Caco-2 (cell line): ENCODE measurements at regions not wholly inside any gene's neighbourhood (a gene's known extent, or its start where the extent isn't known, plus 50 kb on each side); places are given as distances from the start of the nearest gene placed in this dataset.

ENCODE experiments used
- BruUV-seq: library from RNA; stranded (reverse); fragments of 400-500 nt; replicated peaks from 2 replicates; lab custom pipeline; 2021; lab: Mats Ljungman, UMichigan
- CTCF ChIA-PET: fragments of 300-600 bp; sonication (Branson Sonifier 250); formaldehyde crosslinking; loops from one replicate; lab custom pipeline; 2022; ENCODE audit warnings: antibody characterized with exemption; lab: Charles Lee
- POLR2A ChIA-PET: fragments of 300-600 bp; sonication (Branson Sonifier 250); formaldehyde crosslinking; loops from one replicate; lab custom pipeline; 2022; ENCODE audit warnings: antibody characterized with exemption; lab: Charles Lee
- DNase-seq, 2 experiments: peaks; one replicate each; pipeline versions ENCODE4 v3.0.0 to v3.0.0-alpha.2; 2020 to 2022
- H3K27me3 ChIP-seq: replicated peaks from 2 replicates; pipeline ENCODE4 v1.6.0; 2011; ENCODE audit warnings: low read length; ENCODE audit not compliant: control insufficient read depth, insufficient read depth
- H3K36me3 ChIP-seq: 2 replicates; pipeline ENCODE4 v1.5.1; 2011; ENCODE audit warnings: low read length; ENCODE audit not compliant: control insufficient read depth, insufficient read depth
- H3K4me1 ChIP-seq: fragments of 250-450 bp; sonication (Bioruptor Pico); 2 replicates; pipeline ENCODE4 v1.5.1; 2020; ENCODE audit warnings: mild to moderate bottlenecking
- H3K4me3 ChIP-seq: 2 replicates; pipeline ENCODE4 v1.5.1; 2011; ENCODE audit warnings: low read depth, mild to moderate bottlenecking, control low read depth, low read length
- H3K9me3 ChIP-seq: fragments of 250-450 bp; sonication (Bioruptor Pico); 2 replicates; pipeline ENCODE4 v1.5.1; 2020; ENCODE audit warnings: mild to moderate bottlenecking, moderate library complexity
- H3K27ac Mint-ChIP-seq: one replicate; pipeline ENCODE4 v1.8.0; 2022; ENCODE audit warnings: mixed read lengths; ENCODE audit not compliant: unreplicated experiment
- H3K27me3 Mint-ChIP-seq: one replicate; pipeline ENCODE4 v1.8.0; 2022; ENCODE audit warnings: mixed read lengths; ENCODE audit not compliant: insufficient read depth, unreplicated experiment
- H3K36me3 Mint-ChIP-seq: one replicate; pipeline ENCODE4 v1.8.0; 2022; ENCODE audit warnings: mild to moderate bottlenecking, mixed read lengths; ENCODE audit not compliant: insufficient read depth, unreplicated experiment
- H3K4me1 Mint-ChIP-seq: one replicate; pipeline ENCODE4 v1.8.0; 2022; ENCODE audit warnings: low read depth, mixed read lengths; ENCODE audit not compliant: unreplicated experiment
- H3K4me3 Mint-ChIP-seq: one replicate; pipeline ENCODE4 v1.8.0; 2022; ENCODE audit warnings: mild to moderate bottlenecking, moderate library complexity, mixed read lengths; ENCODE audit not compliant: unreplicated experiment
- H3K9me3 Mint-ChIP-seq: one replicate; pipeline ENCODE4 v1.8.0; 2022; ENCODE audit warnings: mixed read lengths; ENCODE audit not compliant: unreplicated experiment
- intact Hi-C: fragments of 100-400 bp; cut with micrococcal nuclease; formaldehyde crosslinking; loops from one replicate; pipeline ENCODE4 v1.10.0; 2022; ENCODE audit not compliant: unreplicated experiment
- TF ChIP-seq, protein P1 (sequence below), 2 experiments: fragments of 200-600 bp in 1 of 2; IDR thresholded peaks; 1 replicate in 1 of 2; 2 replicates in 1 of 2; pipeline versions ENCODE4 v1.5.1 to v1.8.0; 2011 to 2022; ENCODE audit warnings: antibody characterized with exemption in 1 of 2, control low read depth in 1 of 2, inconsistent platforms in 1 of 2, low read depth in 1 of 2, low read length in 1 of 2, mild to moderate bottlenecking in 1 of 2, moderate library complexity in 1 of 2; ENCODE audit not compliant: insufficient read depth in 1 of 2, severe bottlenecking in 1 of 2, unreplicated experiment in 1 of 2

GRCh38 chr15:37873336-37873735 lies 61.1 kb upstream of the TMCO5A start:
- ChIA-PET CTCF (no interaction called here), POLR2A (no interaction called here)
- TF ChIP-seq, protein P1, sequence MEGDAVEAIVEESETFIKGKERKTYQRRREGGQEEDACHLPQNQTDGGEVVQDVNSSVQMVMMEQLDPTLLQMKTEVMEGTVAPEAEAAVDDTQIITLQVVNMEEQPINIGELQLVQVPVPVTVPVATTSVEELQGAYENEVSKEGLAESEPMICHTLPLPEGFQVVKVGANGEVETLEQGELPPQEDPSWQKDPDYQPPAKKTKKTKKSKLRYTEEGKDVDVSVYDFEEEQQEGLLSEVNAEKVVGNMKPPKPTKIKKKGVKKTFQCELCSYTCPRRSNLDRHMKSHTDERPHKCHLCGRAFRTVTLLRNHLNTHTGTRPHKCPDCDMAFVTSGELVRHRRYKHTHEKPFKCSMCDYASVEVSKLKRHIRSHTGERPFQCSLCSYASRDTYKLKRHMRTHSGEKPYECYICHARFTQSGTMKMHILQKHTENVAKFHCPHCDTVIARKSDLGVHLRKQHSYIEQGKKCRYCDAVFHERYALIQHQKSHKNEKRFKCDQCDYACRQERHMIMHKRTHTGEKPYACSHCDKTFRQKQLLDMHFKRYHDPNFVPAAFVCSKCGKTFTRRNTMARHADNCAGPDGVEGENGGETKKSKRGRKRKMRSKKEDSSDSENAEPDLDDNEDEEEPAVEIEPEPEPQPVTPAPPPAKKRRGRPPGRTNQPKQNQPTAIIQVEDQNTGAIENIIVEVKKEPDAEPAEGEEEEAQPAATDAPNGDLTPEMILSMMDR (IDR thresholded peaks at IDR 0.05; ENCODE audit: insufficient read depth in 1 of 2, low read depth in 1 of 2, low read length in 1 of 2, severe bottlenecking in 1 of 2, unreplicated experiment in 1 of 2): no peak
- Histone ChIP-seq H3K4me1 (no peaks in the 10 kb centered on the region), H3K36me3 (no peaks in the 10 kb centered on the region), H3K27me3 (no peaks in the 10 kb centered on the region), H3K9me3 (no peaks in the 10 kb centered on the region), H3K4me3 (no peak overlapping the region)
- no peaks in the 10 kb centered on the region for H3K4me1 Mint-ChIP-seq
- no TSS peak for BruUV-seq
- DNase-seq: no peak
- H3K4me3 Mint-ChIP-seq: no peak overlapping the region
- intact Hi-C loops: no loop called here
- H3K27me3 Mint-ChIP-seq: peaks cover 24% of the 10 kb centered on the region
- H3K9me3 Mint-ChIP-seq: no peaks in the 10 kb centered on the region
- H3K36me3 Mint-ChIP-seq: no peaks in the 10 kb centered on the region
- H3K27ac Mint-ChIP-seq: no peak overlapping the region

- no peaks in the 10 kb centered on the region for H3K27me3 ChIP-seq
- Mint-ChIP-seq H3K4me1 (no peaks in the 10 kb centered on the region), H3K9me3 (no peaks in the 10 kb centered on the region), H3K4me3 (no peak overlapping the region), H3K27me3 (peaks cover 24% of the 10 kb centered on the region), H3K27ac (no peak overlapping the region), H3K36me3 (no peaks in the 10 kb centered on the region)
- ChIA-PET CTCF (no interaction called here), POLR2A (no interaction called here)
- no peaks in the 10 kb centered on the region for H3K4me1 ChIP-seq
- no peaks in the 10 kb centered on the region for H3K9me3 ChIP-seq
- H3K4me3 ChIP-seq: no peak overlapping the region
- intact Hi-C loops: no loop called here
- TF ChIP-seq, protein P1 (IDR thresholded peaks at IDR 0.05; ENCODE audit: insufficient read depth in 1 of 2, low read depth in 1 of 2, low read length in 1 of 2, severe bottlenecking in 1 of 2, unreplicated experiment in 1 of 2): no peak
- no TSS peak for BruUV-seq
- H3K36me3 ChIP-seq: no peaks in the 10 kb centered on the region
- no peak for DNase-seq
Measured at GRCh38 chr15:37876900-37877299, 57.5 kb upstream of the TMCO5A start.

DNA sequence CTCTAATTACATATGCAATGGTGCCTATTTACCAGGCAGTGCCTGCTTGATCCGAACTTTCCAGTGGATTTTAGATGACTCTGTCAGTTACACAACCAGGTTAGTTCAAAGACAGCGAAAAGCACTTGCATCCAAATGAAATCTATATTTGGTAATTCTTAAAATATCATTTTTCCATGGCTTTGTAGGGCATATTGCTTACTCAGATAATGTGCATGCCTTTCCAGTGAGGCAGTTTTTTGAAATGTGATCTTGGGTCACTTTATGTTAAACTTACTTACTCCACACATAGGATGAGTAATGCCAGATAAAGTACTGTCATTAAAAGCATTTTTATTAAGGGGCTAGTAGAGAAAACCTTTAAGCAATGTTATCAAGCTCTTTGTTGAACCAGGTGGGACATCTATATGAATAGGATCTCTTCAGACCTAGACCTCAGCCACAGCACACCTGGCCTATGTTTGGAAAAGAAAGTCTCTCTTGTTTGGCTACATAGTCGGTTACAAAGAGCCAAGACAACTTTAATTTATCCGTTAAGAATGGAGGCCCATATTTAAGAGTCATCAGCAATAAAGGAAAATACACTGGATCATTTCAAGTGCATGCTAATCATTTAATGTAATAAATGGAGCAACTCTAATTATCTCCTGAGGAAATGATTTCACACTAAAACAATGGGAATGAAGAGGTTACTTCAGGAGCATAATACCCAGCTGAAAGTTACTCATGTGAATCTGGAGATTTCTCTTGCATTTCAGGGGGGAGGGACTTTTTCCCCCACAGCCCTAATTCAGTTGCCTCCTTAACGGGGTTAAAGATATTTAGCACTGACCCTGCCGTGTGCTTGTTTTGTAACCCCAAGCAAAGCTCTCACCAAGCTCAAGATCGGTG lies 56.3 kb upstream of the TMCO5A start:
- POLR2A ChIA-PET: no interaction called here
- Histone ChIP-seq H3K4me3 (no peak overlapping the region), H3K27me3 (no peaks in the 10 kb centered on the region), H3K4me1 (no peaks in the 10 kb centered on the region), H3K36me3 (no peaks in the 10 kb centered on the region), H3K9me3 (no peaks in the 10 kb centered on the region)
- Mint-ChIP-seq H3K9me3 (no peaks in the 10 kb centered on the region), H3K4me3 (no peak overlapping the region), H3K27ac (no peak overlapping the region), H3K27me3 (peaks cover 25% of the 10 kb centered on the region), H3K4me1 (no peaks in the 10 kb centered on the region), H3K36me3 (no peaks in the 10 kb centered on the region)
- TF ChIP-seq, protein P1 (IDR thresholded peaks at IDR 0.05; ENCODE audit: insufficient read depth in 1 of 2, low read depth in 1 of 2, low read length in 1 of 2, severe bottlenecking in 1 of 2, unreplicated experiment in 1 of 2): no peak
- no peak for DNase-seq
- BruUV-seq: no TSS peak
- CTCF ChIA-PET: no interaction called here
- intact Hi-C loops: no loop called here
